HEK293 (cell line): ENCODE measurements at regions not wholly inside any gene's neighbourhood (a gene's known extent, or its start where the extent isn't known, plus 50 kb on each side); places are given as distances from the start of the nearest gene placed in this dataset.
A peak's percentile ranks its signal among the peaks of the same experiment; 100 is the strongest.

Experiments
- CTCF ChIA-PET: fragments of 350-600 bp; formaldehyde crosslinking; extraction: SDS; loops from one replicate; lab custom pipeline; 2021; ENCODE audit warnings: antibody characterized with exemption; lab: Yijun Ruan, JAX
- POLR2A ChIA-PET: fragments of 300-600 bp; formaldehyde crosslinking; extraction: SDS; loops from one replicate; lab custom pipeline; 2020; ENCODE audit warnings: antibody characterized with exemption, inconsistent platforms; lab: Yijun Ruan, JAX
- H3K27ac ChIP-seq: fragments of 200-500 bp; sonication (Bioruptor generic); 2 replicates; pipeline ENCODE4 v1.5.1; 2014; ENCODE audit warnings: low read depth, low read length, control low read depth, inconsistent platforms; ENCODE audit errors: extremely low read depth
- H3K36me3 ChIP-seq, 2 experiments: fragments of 200-500 bp in 1 of 2; sonication (Bioruptor generic) in 1 of 2; 1 replicate in 1 of 2; 2 replicates in 1 of 2; pipeline ENCODE4 v1.5.1; 2014 to 2017; ENCODE audit warnings: inconsistent platforms in 2 of 2, low read length in 2 of 2; ENCODE audit not compliant: control insufficient read depth in 2 of 2, insufficient read depth in 1 of 2
- H3K4me1 ChIP-seq: fragments of 200-500 bp; sonication (Bioruptor generic); 2 replicates; pipeline ENCODE4 v1.5.1; 2014; ENCODE audit warnings: mild to moderate bottlenecking, low read length, inconsistent platforms; ENCODE audit not compliant: control insufficient read depth, insufficient read depth
- H3K4me3 ChIP-seq: 2 replicates; pipeline ENCODE4 v1.5.1; 2011; ENCODE audit warnings: low read depth, mild to moderate bottlenecking, control low read depth, low read length, moderate library complexity
- H3K9me3 ChIP-seq: fragments of 200-500 bp; sonication (Bioruptor generic); 2 replicates; pipeline ENCODE4 v1.5.1; 2014; ENCODE audit warnings: low read depth, low read length, inconsistent platforms; ENCODE audit not compliant: control insufficient read depth, insufficient read depth
- BCL11B ChIP-seq: fragments of 450-650 bp; formaldehyde crosslinking; IDR thresholded peaks from 2 replicates; pipeline ENCODE4 v1.5.1; 2016; ENCODE audit warnings: low read depth, missing biosample characterization, missing genetic modification characterization
- HOXC10 ChIP-seq: sonication (generic); formaldehyde crosslinking; IDR thresholded peaks from 2 replicates; pipeline ENCODE4 v1.8.1; 2023; ENCODE audit warnings: mild to moderate bottlenecking, missing genetic modification reagents
- KLF10 ChIP-seq: fragments of 450-650 bp; IDR thresholded peaks from 2 replicates; pipeline ENCODE4 v1.5.1; 2018; ENCODE audit warnings: missing biosample characterization, mild to moderate bottlenecking, missing genetic modification characterization
- MZF1 ChIP-seq: fragments of 450-650 bp; formaldehyde crosslinking; IDR thresholded peaks from 2 replicates; pipeline ENCODE4 v1.5.1; 2017; ENCODE audit warnings: missing biosample characterization, missing genetic modification characterization, borderline replicate concordance
- SETDB1 ChIP-seq: IDR thresholded peaks from one replicate; pipeline ENCODE4 v1.6.1; 2017; ENCODE audit warnings: mild to moderate bottlenecking, low read length, moderate library complexity, mixed read lengths; ENCODE audit not compliant: insufficient read length
- TSHZ1 ChIP-seq: fragments of 450-650 bp; formaldehyde crosslinking; IDR thresholded peaks from 2 replicates; pipeline ENCODE4 v1.5.1; 2016; ENCODE audit warnings: missing biosample characterization, missing genetic modification characterization, borderline replicate concordance
- YY2 ChIP-seq: fragments of 450-650 bp; formaldehyde crosslinking; IDR thresholded peaks from 2 replicates; pipeline ENCODE4 v1.5.1; 2016; ENCODE audit warnings: missing biosample characterization, missing genetic modification characterization
- ZIC2 ChIP-seq: fragments of 450-650 bp; formaldehyde crosslinking; IDR thresholded peaks from 2 replicates; pipeline ENCODE4 v1.5.1; 2016; ENCODE audit warnings: missing biosample characterization, missing genetic modification characterization
- ZNF112 ChIP-seq: fragments of 450-650 bp; formaldehyde crosslinking; IDR thresholded peaks from 2 replicates; pipeline ENCODE4 v1.5.0; 2017; ENCODE audit warnings: missing biosample characterization, missing genetic modification characterization
- ZNF148 ChIP-seq: fragments of 450-650 bp; formaldehyde crosslinking; IDR thresholded peaks from 2 replicates; pipeline ENCODE4 v1.5.0; 2017; ENCODE audit warnings: missing biosample characterization, missing genetic modification characterization, borderline replicate concordance
- ZNF473 ChIP-seq: fragments of 450-650 bp; formaldehyde crosslinking; IDR thresholded peaks from 2 replicates; pipeline ENCODE4 v1.5.1; 2017; ENCODE audit warnings: missing biosample characterization, missing genetic modification characterization
- ZNF501 ChIP-seq: fragments of 450-650 bp; formaldehyde crosslinking; IDR thresholded peaks from 2 replicates; pipeline ENCODE4 v1.5.1; 2016; ENCODE audit warnings: missing biosample characterization, missing genetic modification characterization
- ZNF549 ChIP-seq: fragments of 450-650 bp; IDR thresholded peaks from 2 replicates; pipeline ENCODE4 v1.5.1; 2018; ENCODE audit warnings: missing biosample characterization, missing genetic modification characterization, mild to moderate bottlenecking, inconsistent platforms, moderate library complexity
- ZNF658 ChIP-seq: fragments of 450-650 bp; formaldehyde crosslinking; IDR thresholded peaks from 2 replicates; pipeline ENCODE4; 2016; ENCODE audit warnings: missing biosample characterization, missing genetic modification characterization
- ZNF768 ChIP-seq: fragments of 450-650 bp; formaldehyde crosslinking; IDR thresholded peaks from 2 replicates; pipeline ENCODE4 v1.5.1; 2018; ENCODE audit warnings: missing biosample characterization, mild to moderate bottlenecking, missing genetic modification characterization
- TF ChIP-seq, protein P1 (sequence below): fragments of 450-650 bp; formaldehyde crosslinking; IDR thresholded peaks from 2 replicates; pipeline ENCODE4 v1.5.1; 2016; ENCODE audit warnings: missing biosample characterization, missing genetic modification characterization
- TF ChIP-seq, protein P2 (sequence below): fragments of 450-650 bp; formaldehyde crosslinking; optimal IDR thresholded peaks from 2 replicates; pipeline ENCODE3; 2016; ENCODE audit warnings: missing biosample characterization, mild to moderate bottlenecking, missing genetic modification characterization
- TF ChIP-seq, protein P3 (sequence below): fragments of 450-650 bp; formaldehyde crosslinking; IDR thresholded peaks from 2 replicates; pipeline ENCODE4 v1.5.1; 2017; ENCODE audit warnings: missing biosample characterization, missing genetic modification characterization

GRCh38 chr1:5638582-5638981 is 353.6 kb downstream of the NPHP4 start:
- POLR2A ChIA-PET = no interaction called here
- TF ChIP-seq, protein P1, sequence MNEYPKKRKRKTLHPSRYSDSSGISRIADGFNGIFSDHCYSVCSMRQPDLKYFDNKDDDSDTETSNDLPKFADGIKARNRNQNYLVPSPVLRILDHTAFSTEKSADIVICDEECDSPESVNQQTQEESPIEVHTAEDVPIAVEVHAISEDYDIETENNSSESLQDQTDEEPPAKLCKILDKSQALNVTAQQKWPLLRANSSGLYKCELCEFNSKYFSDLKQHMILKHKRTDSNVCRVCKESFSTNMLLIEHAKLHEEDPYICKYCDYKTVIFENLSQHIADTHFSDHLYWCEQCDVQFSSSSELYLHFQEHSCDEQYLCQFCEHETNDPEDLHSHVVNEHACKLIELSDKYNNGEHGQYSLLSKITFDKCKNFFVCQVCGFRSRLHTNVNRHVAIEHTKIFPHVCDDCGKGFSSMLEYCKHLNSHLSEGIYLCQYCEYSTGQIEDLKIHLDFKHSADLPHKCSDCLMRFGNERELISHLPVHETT (tag by site-specific recombination) = no peak
- TF ChIP-seq ZIC2 (tag by site-specific recombination) (no peak), ZNF473 (tag by site-specific recombination) (no peak), ZNF148 (tag by site-specific recombination) (no peak), ZNF501 (tag by site-specific recombination) (no peak), ZNF112 (tag by site-specific recombination) (no peak)
- TF ChIP-seq, protein P2, sequence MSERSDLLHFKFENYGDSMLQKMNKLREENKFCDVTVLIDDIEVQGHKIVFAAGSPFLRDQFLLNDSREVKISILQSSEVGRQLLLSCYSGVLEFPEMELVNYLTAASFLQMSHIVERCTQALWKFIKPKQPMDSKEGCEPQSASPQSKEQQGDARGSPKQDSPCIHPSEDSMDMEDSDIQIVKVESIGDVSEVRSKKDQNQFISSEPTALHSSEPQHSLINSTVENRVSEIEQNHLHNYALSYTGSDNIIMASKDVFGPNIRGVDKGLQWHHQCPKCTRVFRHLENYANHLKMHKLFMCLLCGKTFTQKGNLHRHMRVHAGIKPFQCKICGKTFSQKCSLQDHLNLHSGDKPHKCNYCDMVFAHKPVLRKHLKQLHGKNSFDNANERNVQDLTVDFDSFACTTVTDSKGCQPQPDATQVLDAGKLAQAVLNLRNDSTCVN (tag by site-specific recombination) = no peak
- Histone ChIP-seq H3K27ac (no peak overlapping the region), H3K4me1 (no peaks in the 10 kb centered on the region), H3K9me3 (no peaks in the 10 kb centered on the region), H3K4me3 (no peak overlapping the region), H3K36me3 (no peaks in the 10 kb centered on the region)
- CTCF ChIA-PET = no interaction called here

- TF ChIP-seq BCL11B (tag by site-specific recombination) = no peak
- TF ChIP-seq SETDB1 = peak; percentile 20
- Histone ChIP-seq H3K4me1 (no peaks in the 10 kb centered on the region), H3K9me3 (no peaks in the 10 kb centered on the region), H3K27ac (no peak overlapping the region), H3K4me3 (no peak overlapping the region), H3K36me3 (no peaks in the 10 kb centered on the region)
- ChIA-PET POLR2A (no interaction called here), CTCF (interaction anchor here (0.7 to 1.2 kb wide), 3 partner anchors 16 to 1277 kb away, joined by 3 read pairs; no protein-coding TSS in a partner anchor)
Observed at GRCh38 chr1:5637171-5637570, 355.1 kb downstream of the NPHP4 start.

DNA sequence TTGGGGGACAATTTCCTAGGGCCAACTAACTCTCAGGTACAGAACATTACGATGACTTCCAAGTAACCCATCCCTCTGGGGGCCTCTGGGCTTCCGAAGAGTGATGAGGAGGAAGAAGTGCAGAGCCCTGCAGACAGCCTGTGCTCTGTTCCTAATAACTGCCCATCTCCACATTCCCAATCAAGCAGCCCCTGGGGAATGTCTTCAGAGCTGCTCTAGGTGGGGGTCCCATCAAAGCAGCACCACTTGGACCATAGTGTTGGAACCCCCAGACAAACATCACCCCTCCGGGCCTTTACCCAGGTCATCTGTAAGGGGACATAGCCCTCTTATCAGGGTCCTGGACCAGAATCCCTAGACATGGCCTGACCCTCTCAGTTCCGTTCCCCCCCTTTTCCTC is 357.3 kb downstream of the NPHP4 start:
- no peaks in the 10 kb centered on the region for H3K36me3 ChIP-seq
- H3K9me3 ChIP-seq = no peaks in the 10 kb centered on the region
- H3K27ac ChIP-seq = no peak overlapping the region
- no peaks in the 10 kb centered on the region for H3K4me1 ChIP-seq
- H3K4me3 ChIP-seq = no peak overlapping the region
- POLR2A ChIA-PET = no interaction called here
- CTCF ChIA-PET = interaction anchor here (1.1 kb wide), 1 partner anchor 110 kb away, joined by 3 read pairs; no protein-coding TSS in a partner anchor
- TF ChIP-seq ZNF658 (tag by site-specific recombination) (no peak), YY2 (no peak), HOXC10 (CRISPR knock-in tag) (no peak), TSHZ1 (no peak), ZNF768 (tag by site-specific recombination) (no peak), MZF1 (tag by site-specific recombination) (no peak), KLF10 (tag by site-specific recombination) (no peak), ZNF549 (tag by site-specific recombination) (no peak)
- TF ChIP-seq, protein P1 (tag by site-specific recombination) = no peak
- TF ChIP-seq, protein P3, sequence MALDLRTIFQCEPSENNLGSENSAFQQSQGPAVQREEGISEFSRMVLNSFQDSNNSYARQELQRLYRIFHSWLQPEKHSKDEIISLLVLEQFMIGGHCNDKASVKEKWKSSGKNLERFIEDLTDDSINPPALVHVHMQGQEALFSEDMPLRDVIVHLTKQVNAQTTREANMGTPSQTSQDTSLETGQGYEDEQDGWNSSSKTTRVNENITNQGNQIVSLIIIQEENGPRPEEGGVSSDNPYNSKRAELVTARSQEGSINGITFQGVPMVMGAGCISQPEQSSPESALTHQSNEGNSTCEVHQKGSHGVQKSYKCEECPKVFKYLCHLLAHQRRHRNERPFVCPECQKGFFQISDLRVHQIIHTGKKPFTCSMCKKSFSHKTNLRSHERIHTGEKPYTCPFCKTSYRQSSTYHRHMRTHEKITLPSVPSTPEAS (tag by site-specific recombination) = no peak
